Sigmoid colon (tissue), 6 donors: ENCODE measurements at regions not wholly inside any gene's neighbourhood (a gene's known extent, or its start where the extent isn't known, plus 50 kb on each side); places are given as distances from the start of the nearest gene placed in this dataset.

ENCODE experiments used
- DNase-seq: peaks from one replicate; pipeline ENCODE4 v3.0.0-alpha.2; 2019
- H3K27ac ChIP-seq, 4 donors: fragments of 200-600 bp; sonication (generic); one replicate each; pipeline ENCODE4 v1.5.1; 2016 to 2019; ENCODE audit warnings: mild to moderate bottlenecking in 1 of 4
- H3K27me3 ChIP-seq, 3 donors: fragments of 200-600 bp; sonication (generic); one replicate each; pipeline ENCODE4 v1.5.1; 2019; ENCODE audit warnings: mild to moderate bottlenecking in 1 of 3
- H3K36me3 ChIP-seq, 4 donors: fragments of 200-600 bp; sonication (generic); one replicate each; pipeline ENCODE4 v1.5.1; 2016 to 2019
- H3K4me1 ChIP-seq, 4 donors: fragments of 200-600 bp; sonication (generic); one replicate each; pipeline ENCODE4 v1.5.1; 2017 to 2019
- H3K4me3 ChIP-seq, 4 donors: fragments of 200-600 bp; sonication (generic); one replicate each; pipeline ENCODE4 v1.5.1; 2017 to 2019; ENCODE audit warnings: mild to moderate bottlenecking in 2 of 4, moderate library complexity in 1 of 4
- H3K9me3 ChIP-seq, 4 donors: fragments of 200-600 bp in 3 of 4; sonication (generic) in 3 of 4; one replicate each; pipeline versions ENCODE4 v1.5.1 to v1.6.1; 2013 to 2019
- EP300 ChIP-seq, 4 donors: sonication (generic); formaldehyde crosslinking; IDR thresholded peaks; one replicate each; pipeline ENCODE4 v1.6.1; 2017; ENCODE audit warnings: antibody characterized with exemption in 4 of 4
- POLR2A ChIP-seq, 2 donors: fragments of 450-650 bp; IDR thresholded peaks; one replicate each; pipeline ENCODE4 v1.6.1; 2016; ENCODE audit warnings: antibody characterized with exemption in 2 of 2, mild to moderate bottlenecking in 2 of 2, moderate library complexity in 2 of 2
- POLR2AphosphoS5 ChIP-seq, 4 donors: sonication (generic); formaldehyde crosslinking; IDR thresholded peaks; one replicate each; pipeline ENCODE4 v1.6.1; 2017; ENCODE audit warnings: antibody characterized with exemption in 4 of 4
- WGBS, 2 donors: extraction: QIAGEN DNeasy Blood & Tissue Kit; methylation state at CpG; one replicate each; pipeline ENCODE4 v1.1.7; 2013; 5-methylcytosine and 5-hydroxymethylcytosine counted together
- intact Hi-C: fragments of 100-400 bp; cut with DNase I; formaldehyde crosslinking; loops from one replicate; pipeline ENCODE4 v1.15.1; 2023
- TF ChIP-seq, protein P1 (sequence below), 4 experiments: fragments of 450-650 bp in 3 of 4; fragments of 200-600 bp in 1 of 4; IDR thresholded peaks; one replicate each; pipeline ENCODE4 v1.5.1; 2016 to 2019; ENCODE audit warnings: antibody characterized with exemption in 4 of 4, mild to moderate bottlenecking in 3 of 4, moderate library complexity in 2 of 4
- donor health status: healthy with polysubstance abuse.
- donor health status: healthy.

DNA sequence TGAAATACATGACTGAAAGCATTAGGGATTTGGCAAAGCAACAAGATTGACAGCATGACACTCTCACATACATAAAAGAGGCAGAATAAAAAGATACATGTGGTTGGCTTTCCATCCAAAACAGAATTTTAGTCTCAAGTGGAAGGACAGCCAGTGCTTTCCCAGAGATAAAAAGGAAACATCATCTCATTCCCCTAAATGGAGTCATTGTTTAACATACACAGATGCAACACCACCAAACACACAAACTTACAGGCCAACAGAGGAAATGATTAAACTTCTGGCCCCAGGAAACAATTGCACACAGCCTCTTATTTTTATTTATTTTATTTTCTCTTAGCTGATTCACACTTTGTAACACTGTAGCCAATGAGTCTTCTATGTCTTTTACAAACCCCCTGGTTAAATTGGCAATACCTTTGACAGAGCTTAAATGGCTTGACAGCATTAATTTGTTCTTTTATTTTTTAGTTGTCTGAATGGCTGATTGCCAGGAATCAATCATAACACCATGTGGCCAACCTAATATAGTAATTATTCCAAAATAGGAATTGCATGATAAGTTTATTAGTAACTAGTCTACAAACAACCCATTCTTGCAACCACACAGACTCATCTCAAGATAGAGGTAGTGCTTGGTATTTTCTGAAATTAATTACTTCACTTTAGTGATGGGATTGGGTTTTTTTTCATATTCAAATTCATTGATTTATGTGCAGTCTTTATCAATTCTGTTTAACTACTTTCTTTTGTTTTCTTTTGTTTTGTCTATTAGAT lies 190.5 kb downstream of the RND3 start:
- Histone ChIP-seq H3K4me1 (peaks cover 0 to 4% (median 0%) of the 10 kb centered on the region in 4 donors), H3K9me3 (peaks cover 0 to 3% (median 0%) of the 10 kb centered on the region in 4 donors), H3K4me3 (no peak overlapping the region), H3K27ac (no peak overlapping the region), H3K36me3 (no peaks in the 10 kb centered on the region), H3K27me3 (no peaks in the 10 kb centered on the region)
- intact Hi-C loops: no loop called here
- TF ChIP-seq POLR2A (IDR thresholded peaks at IDR 0.05) (no peak), EP300 (IDR thresholded peaks at IDR 0.05) (no peak), POLR2AphosphoS5 (IDR thresholded peaks at IDR 0.05) (no peak)
- TF ChIP-seq, protein P1, sequence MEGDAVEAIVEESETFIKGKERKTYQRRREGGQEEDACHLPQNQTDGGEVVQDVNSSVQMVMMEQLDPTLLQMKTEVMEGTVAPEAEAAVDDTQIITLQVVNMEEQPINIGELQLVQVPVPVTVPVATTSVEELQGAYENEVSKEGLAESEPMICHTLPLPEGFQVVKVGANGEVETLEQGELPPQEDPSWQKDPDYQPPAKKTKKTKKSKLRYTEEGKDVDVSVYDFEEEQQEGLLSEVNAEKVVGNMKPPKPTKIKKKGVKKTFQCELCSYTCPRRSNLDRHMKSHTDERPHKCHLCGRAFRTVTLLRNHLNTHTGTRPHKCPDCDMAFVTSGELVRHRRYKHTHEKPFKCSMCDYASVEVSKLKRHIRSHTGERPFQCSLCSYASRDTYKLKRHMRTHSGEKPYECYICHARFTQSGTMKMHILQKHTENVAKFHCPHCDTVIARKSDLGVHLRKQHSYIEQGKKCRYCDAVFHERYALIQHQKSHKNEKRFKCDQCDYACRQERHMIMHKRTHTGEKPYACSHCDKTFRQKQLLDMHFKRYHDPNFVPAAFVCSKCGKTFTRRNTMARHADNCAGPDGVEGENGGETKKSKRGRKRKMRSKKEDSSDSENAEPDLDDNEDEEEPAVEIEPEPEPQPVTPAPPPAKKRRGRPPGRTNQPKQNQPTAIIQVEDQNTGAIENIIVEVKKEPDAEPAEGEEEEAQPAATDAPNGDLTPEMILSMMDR (IDR thresholded peaks at IDR 0.05): no peak
- DNase-seq: no peak

GRCh38 chr2:150295544-150295943 lies 191.9 kb downstream of the RND3 start:
- intact Hi-C loops: no loop called here
- Histone ChIP-seq H3K36me3 (no peaks in the 10 kb centered on the region), H3K27me3 (no peaks in the 10 kb centered on the region), H3K9me3 (peaks cover 0 to 3% (median 0%) of the 10 kb centered on the region in 4 donors), H3K4me3 (no peak overlapping the region), H3K27ac (no peak overlapping the region), H3K4me1 (peaks cover 0 to 4% (median 0%) of the 10 kb centered on the region in 4 donors)
- WGBS, 2 donors: 95% methylated on average over 2 of the region's 2 CpGs
- TF ChIP-seq EP300 (IDR thresholded peaks at IDR 0.05) (no peak), POLR2AphosphoS5 (IDR thresholded peaks at IDR 0.05) (no peak), POLR2A (IDR thresholded peaks at IDR 0.05) (no peak)
- TF ChIP-seq, protein P1 (IDR thresholded peaks at IDR 0.05): no peak
- no peak for DNase-seq

- H3K36me3 ChIP-seq: no peaks in the 10 kb centered on the region
- H3K27me3 ChIP-seq: no peaks in the 10 kb centered on the region
- no peak for TF ChIP-seq EP300 (IDR thresholded peaks at IDR 0.05)
- no peak for TF ChIP-seq POLR2AphosphoS5 (IDR thresholded peaks at IDR 0.05)
- TF ChIP-seq, protein P1 (IDR thresholded peaks at IDR 0.05): no peak
- no peak for TF ChIP-seq POLR2A (IDR thresholded peaks at IDR 0.05)
- peaks cover 0 to 4% (median 0%) of the 10 kb centered on the region in 4 donors for H3K4me1 ChIP-seq
- no peaks in the 10 kb centered on the region for H3K9me3 ChIP-seq
- no peak for DNase-seq
- 85 to 86% methylated on average over 4 of the region's 4 CpGs for WGBS, 2 donors
- intact Hi-C loops: no loop called here
- no peak overlapping the region for H3K4me3 ChIP-seq
- no peak overlapping the region for H3K27ac ChIP-seq
Measured at GRCh38 chr2:150293771-150294170, 193.7 kb downstream of the RND3 start.

DNA sequence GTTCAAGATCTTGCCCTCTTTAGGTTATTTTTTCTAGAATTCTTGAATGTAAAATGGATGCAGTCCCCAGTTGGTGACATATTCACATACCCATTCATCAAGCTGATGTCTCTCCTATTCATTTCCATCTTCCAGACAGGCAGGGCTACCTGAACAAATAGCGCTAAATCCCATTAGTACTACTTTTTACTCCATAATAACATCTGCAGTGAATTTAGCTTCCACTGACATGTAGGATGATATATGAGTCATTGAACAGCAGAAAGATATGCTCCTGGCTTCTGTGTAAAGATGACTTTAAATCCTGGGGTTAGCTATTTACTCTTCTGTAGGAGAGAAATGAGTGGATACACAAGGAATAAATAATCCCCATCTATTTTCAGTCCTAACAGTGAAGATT lies 194.7 kb downstream of the RND3 start:
- Histone ChIP-seq H3K9me3 (no peaks in the 10 kb centered on the region), H3K27ac (no peak overlapping the region), H3K4me3 (no peak overlapping the region), H3K4me1 (peaks cover 0 to 4% (median 0%) of the 10 kb centered on the region in 4 donors), H3K36me3 (no peaks in the 10 kb centered on the region), H3K27me3 (no peaks in the 10 kb centered on the region)
- no peak for TF ChIP-seq POLR2A (IDR thresholded peaks at IDR 0.05)
- no peak for TF ChIP-seq POLR2AphosphoS5 (IDR thresholded peaks at IDR 0.05)
- TF ChIP-seq, protein P1 (IDR thresholded peaks at IDR 0.05): no peak
- no peak for TF ChIP-seq EP300 (IDR thresholded peaks at IDR 0.05)
- intact Hi-C loops: no loop called here
- no peak for DNase-seq
- WGBS, 2 donors: 94 to 97% methylated on average over 1 of the region's 1 CpG
